WI38 (cell line): ENCODE measurements at regions not wholly inside any gene's neighbourhood (a gene's known extent, or its start where the extent isn't known, plus 50 kb on each side); places are given as distances from the start of the nearest gene placed in this dataset.

ENCODE experiments used
- H3K4me3 ChIP-seq: 2 replicates; pipeline ENCODE4 v1.5.1; 2011; ENCODE audit warnings: low read depth, mild to moderate bottlenecking, control low read depth, low read length
- CTCF ChIP-seq: IDR thresholded peaks from 2 replicates; pipeline ENCODE4 v1.5.1; 2012; ENCODE audit warnings: low read depth, mild to moderate bottlenecking, control low read depth, low read length

- no peak overlapping the region for H3K4me3 ChIP-seq
- no peak for TF ChIP-seq CTCF
Measured at GRCh38 chr5:165882099-165882498, 2376.7 kb downstream of the MAT2B start.

DNA sequence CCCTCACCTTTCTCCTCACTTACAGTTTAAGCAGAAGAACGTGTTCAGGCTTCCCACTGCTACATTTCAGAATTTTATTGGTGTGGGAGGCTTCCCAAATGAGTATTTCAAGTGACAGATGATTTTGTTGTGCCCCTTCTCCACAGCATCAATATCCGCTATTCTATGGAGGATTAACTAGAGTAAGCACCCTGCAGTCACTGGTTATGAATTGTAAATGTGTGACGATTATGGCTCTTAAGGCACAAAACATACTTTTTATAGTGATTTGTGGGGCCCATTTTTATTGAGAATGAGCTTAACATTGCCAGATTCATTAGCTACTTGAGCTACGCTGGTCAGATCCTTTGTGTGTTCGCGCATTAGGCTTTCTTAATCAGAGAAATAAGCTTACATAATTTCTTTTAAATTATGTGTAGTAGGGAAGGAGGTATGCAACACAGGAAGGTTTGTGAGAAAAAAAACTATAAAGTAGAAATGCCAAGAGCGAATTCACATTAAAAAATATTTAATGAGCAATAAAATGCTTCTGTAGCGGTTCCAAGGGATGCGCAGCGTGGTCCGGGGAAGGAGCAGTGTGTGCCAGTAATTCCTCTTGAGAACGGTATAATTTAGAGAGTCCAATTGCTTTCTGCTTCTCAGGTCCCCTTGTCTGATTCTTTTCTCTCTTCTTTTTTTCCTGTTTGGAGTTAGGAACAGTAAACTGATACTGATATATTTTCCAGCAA, 2380.4 kb downstream of the MAT2B start:
- TF ChIP-seq CTCF, result no peak
- no peak overlapping the region for H3K4me3 ChIP-seq

DNA sequence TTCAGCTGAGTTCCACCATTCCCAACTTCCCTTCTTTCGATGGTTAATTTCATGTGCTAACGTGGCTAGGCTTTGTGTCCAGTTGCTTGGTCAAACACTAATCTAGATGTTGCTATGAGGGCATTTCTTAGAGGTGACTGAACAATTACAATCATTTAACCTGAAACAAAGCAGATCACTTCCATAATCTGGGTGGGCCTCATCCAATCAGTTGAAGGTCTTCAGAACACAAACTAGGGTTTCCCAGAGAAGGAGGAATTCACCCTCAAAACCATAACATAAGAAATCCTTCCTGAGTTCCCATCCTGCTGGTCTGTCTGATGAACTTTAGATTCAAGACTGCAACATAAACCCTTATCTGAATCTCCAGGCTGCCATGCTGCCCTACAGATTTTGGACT, 2381.7 kb downstream of the MAT2B start:
- H3K4me3 ChIP-seq, result no peak overlapping the region
- TF ChIP-seq CTCF, result no peak

DNA sequence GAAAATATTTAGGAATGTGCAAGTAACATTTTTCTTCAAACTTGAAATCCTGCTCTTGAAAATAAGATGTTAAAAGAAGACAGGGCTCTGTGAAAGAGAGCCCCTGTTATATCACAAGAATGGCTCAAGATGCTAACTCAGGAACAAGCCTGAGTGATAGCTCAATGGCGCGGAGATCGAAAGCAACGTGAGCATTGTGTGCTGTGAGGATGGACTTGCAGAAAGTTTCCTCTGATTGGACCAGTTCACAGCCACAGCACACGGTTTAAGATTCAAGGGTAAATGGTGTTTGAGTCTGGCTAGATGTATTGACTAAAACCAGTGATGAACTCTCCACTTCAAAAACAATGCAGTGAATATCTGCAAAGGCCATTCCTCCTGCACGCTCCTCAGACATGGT, 2387.0 kb downstream of the MAT2B start:
- no peak overlapping the region for H3K4me3 ChIP-seq
- no peak for TF ChIP-seq CTCF

DNA sequence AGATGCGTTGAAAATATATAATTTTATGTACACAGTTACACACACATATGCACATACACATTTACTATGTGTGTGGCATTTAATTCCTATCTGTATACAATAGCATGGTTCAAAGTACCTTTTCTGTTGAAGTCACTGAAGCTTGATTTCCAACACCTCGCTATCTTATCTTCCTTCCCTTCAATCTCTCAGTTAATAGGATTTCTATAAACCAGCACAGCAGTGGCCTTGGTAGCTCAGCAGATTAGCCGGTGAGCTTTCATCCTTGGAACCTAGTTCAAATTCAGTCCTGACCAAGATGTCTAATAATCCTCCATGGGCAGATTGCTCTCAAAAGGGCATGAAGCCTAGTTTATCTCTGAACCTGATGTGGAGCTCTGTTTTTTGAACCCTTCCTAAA, 2389.5 kb downstream of the MAT2B start:
- no peak for TF ChIP-seq CTCF
- no peak overlapping the region for H3K4me3 ChIP-seq

GRCh38 chr5:165903835-165904234, 2387.6 kb upstream of the WWC1 start:
- TF ChIP-seq CTCF, result no peak
- no peak overlapping the region for H3K4me3 ChIP-seq

DNA sequence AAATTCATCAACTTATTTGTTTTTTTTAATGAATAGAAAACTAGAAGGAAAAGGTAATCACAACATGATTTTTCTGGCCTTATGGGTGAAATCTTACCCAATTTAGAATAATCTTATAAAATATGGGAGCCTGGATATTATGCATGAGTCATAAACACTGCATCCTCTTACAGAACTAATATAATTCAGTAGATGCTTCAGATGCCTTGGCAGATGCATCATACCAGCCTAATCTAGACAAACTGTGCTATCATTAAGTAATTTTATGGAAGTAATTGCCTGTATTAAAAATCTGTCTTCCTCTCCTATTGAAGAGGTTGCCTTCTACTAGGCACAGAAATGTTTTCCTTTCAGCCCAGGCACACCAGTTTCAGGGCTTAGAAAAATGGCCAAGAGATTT, 2384.6 kb upstream of the WWC1 start:
- H3K4me3 ChIP-seq, result no peak overlapping the region
- no peak for TF ChIP-seq CTCF
